ENCODE measurements at regions not wholly inside any gene's neighbourhood (a gene's known extent, or its start where the extent isn't known, plus 50 kb on each side); places are given as distances from the start of the nearest gene placed in this dataset.

GRCh38 chr4:123561525-123561924 lies 164.9 kb downstream of the SPRY1 start:
- H3K4me3 ChIP-seq (ENCODE audit: low read length in 2 of 2) = no peak overlapping the region
- CTCF ChIA-PET (ENCODE audit: partially characterized antibody) = no interaction called here

DNA sequence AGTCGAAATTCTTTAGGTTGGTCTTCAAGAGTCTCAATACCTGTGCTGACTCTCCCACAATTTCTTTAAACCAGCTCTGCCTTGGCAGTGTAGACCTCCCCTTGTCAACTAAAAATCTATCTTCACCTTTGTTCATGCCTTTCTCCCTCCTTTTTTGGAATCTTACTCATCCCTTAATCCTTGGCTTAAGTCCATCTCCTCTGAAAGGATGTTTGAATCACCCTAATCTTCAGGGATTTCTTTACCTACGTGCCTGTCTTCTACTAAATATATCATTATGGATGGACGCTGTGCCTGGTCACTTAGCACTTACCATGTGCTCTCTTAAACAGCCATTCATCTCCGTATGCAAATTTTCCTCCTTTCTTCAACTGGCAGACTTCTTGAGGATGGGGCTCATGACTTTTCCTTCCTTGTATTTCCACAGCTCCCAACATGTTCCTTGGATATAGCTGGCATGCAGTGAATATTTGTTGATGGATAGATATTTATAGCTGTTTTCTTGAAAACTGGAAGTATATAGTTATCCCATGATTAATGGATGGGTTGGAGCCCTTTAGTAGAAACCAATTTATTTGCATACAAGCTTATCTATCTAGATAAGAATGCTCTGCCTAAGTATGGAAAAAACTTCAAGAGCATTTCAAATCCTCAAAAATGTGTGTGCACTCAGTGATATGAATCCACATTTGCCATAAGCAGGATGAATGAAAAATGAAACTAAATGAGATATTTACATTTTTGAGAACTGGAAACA lies 166.6 kb downstream of the SPRY1 start:
- Histone ChIP-seq H3K9me3 (ENCODE audit: control insufficient read depth in 1 of 2, low read length in 2 of 2) (no peaks in the 10 kb centered on the region), H3K36me3 (ENCODE audit: insufficient read depth, low read length) (no peaks in the 10 kb centered on the region), H3K27ac (ENCODE audit: low read depth, low read length) (no peak overlapping the region), H3K4me3 (ENCODE audit: low read length in 2 of 2) (no peak overlapping the region), H3K4me1 (ENCODE audit: insufficient read depth, low read length) (no peaks in the 10 kb centered on the region), H3K27me3 (ENCODE audit: insufficient read depth, low read length) (no peaks in the 10 kb centered on the region)
- Mint-ChIP-seq H3K27ac (no peak overlapping the region), H3K4me1 (peaks cover 0 to 4% (median 1%) of the 10 kb centered on the region in 4 donors), H3K4me3 (no peak overlapping the region), H3K27me3 (peaks cover 0 to 4% of the 10 kb centered on the region in 2 donors), H3K36me3 (no peaks in the 10 kb centered on the region), H3K9me3 (peaks cover 0 to 5% (median 0%) of the 10 kb centered on the region in 8 donors)
- ChIA-PET CTCF (ENCODE audit: partially characterized antibody) (interaction anchor here (1.2 to 3.9 kb wide), 8 partner anchors 10 to 164 kb away, joined by 3 to 37 read pairs (median 7); no protein-coding TSS in a partner anchor), POLR2A (ENCODE audit: partially characterized antibody) (no interaction called here)
- DNase-seq = no peak
- intact Hi-C loops (cut with micrococcal nuclease) = loop anchor here (5.0 kb wide), 2 partner anchors 54 to 699 kb away; no protein-coding TSS in a partner anchor

More at GRCh38 chr4:123561525-123561924, 164.9 kb downstream of the SPRY1 start:
- POLR2A ChIA-PET (ENCODE audit: partially characterized antibody) = no interaction called here
- Mint-ChIP-seq H3K27ac (no peak overlapping the region), H3K27me3 (peaks cover 0 to 4% of the 10 kb centered on the region in 2 donors), H3K4me3 (no peak overlapping the region), H3K4me1 (peaks cover 0 to 4% (median 1%) of the 10 kb centered on the region in 4 donors), H3K36me3 (no peaks in the 10 kb centered on the region), H3K9me3 (peaks cover 0 to 2% (median 0%) of the 10 kb centered on the region in 8 donors)
- no peak for DNase-seq
- Histone ChIP-seq H3K9me3 (ENCODE audit: control insufficient read depth in 1 of 2, low read length in 2 of 2) (no peaks in the 10 kb centered on the region), H3K36me3 (ENCODE audit: insufficient read depth, low read length) (no peaks in the 10 kb centered on the region), H3K27me3 (ENCODE audit: insufficient read depth, low read length) (no peaks in the 10 kb centered on the region), H3K4me1 (ENCODE audit: insufficient read depth, low read length) (no peaks in the 10 kb centered on the region), H3K27ac (ENCODE audit: low read depth, low read length) (no peak overlapping the region)
- intact Hi-C loops (cut with micrococcal nuclease) = loop anchor here (5.0 kb wide), 2 partner anchors 56 to 701 kb away; no protein-coding TSS in a partner anchor

DNA sequence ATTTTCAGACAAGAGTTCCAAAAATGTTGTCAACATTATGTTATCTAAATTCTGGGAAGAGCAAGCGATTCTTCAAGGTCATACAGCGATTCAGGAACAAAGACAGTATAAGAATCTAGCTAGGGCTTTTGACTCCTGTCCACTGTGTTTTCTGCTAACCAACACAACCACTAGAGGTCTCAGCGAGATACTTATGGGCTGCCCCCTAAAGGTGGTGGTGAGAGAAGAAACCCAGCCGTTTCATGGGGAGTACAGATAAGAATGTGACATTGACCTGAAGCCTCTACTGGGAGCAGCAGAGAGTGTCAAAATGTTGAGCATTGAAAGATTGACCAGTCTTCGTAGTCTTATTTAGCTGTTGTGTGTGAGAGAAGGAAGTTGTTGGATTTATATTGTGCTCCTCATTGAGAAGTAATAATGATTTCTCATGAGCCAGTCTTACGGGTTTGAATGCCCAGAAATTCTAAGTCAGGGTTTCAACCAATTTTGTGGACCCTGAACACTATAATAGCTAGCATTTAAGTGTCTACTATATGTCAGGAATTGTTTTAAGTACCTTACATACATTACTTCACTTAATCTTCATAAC lies 168.3 kb downstream of the SPRY1 start:
- peaks cover 0 to 4% (median 1%) of the 10 kb centered on the region in 4 donors for H3K4me1 Mint-ChIP-seq
- H3K36me3 ChIP-seq (ENCODE audit: insufficient read depth, low read length) = no peaks in the 10 kb centered on the region
- H3K27ac ChIP-seq (ENCODE audit: low read depth, low read length) = no peak overlapping the region
- peaks cover 0 to 5% (median 0%) of the 10 kb centered on the region in 8 donors for H3K9me3 Mint-ChIP-seq
- no peaks in the 10 kb centered on the region for H3K4me1 ChIP-seq (ENCODE audit: insufficient read depth, low read length)
- no peak overlapping the region for H3K4me3 Mint-ChIP-seq
- intact Hi-C loops (cut with micrococcal nuclease) = loop anchor here (1.0 to 5.0 kb wide), 4 partner anchors 52 to 697 kb away; no protein-coding TSS in a partner anchor
- no peaks in the 10 kb centered on the region for H3K27me3 ChIP-seq (ENCODE audit: insufficient read depth, low read length)
- H3K36me3 Mint-ChIP-seq = no peaks in the 10 kb centered on the region
- no peaks in the 10 kb centered on the region for H3K9me3 ChIP-seq (ENCODE audit: control insufficient read depth in 1 of 2, low read length in 2 of 2)
- ChIA-PET CTCF (ENCODE audit: partially characterized antibody) (interaction anchor here (0.9 to 3.9 kb wide), 14 partner anchors 11 to 463 kb away, joined by 3 to 37 read pairs (median 6); no protein-coding TSS in a partner anchor), POLR2A (ENCODE audit: partially characterized antibody) (no interaction called here)
- peak in 4 of 5 donors; percentile 42 to 50 (median 45) for DNase-seq
- H3K27me3 Mint-ChIP-seq = peaks cover 0 to 4% of the 10 kb centered on the region in 2 donors
- H3K4me3 ChIP-seq (ENCODE audit: low read length in 2 of 2) = no peak overlapping the region
- H3K27ac Mint-ChIP-seq = no peak overlapping the region

DNA sequence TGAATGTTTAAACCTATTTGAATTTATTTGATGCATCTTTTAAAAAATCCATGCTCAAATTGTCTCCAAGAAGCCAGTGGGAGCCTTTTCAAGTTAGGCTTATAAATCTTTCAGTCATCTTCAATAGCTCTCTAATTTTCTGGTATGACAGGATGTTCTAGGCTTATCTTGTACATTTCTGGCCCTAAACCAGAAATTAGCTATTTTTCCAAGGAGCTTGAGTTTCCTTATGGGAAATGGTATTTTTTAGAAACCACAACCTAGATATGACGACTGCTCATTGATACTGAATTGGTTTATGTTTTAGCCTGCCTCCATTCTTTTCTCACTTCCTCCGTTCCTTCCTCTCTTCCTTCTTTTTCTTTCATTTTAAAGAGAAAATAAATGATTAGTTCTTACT lies 172.3 kb downstream of the SPRY1 start:
- H3K27me3 ChIP-seq (ENCODE audit: insufficient read depth, low read length) = no peaks in the 10 kb centered on the region
- Mint-ChIP-seq H3K36me3 (no peaks in the 10 kb centered on the region), H3K4me1 (peaks cover 0 to 4% (median 1%) of the 10 kb centered on the region in 4 donors), H3K27ac (no peak overlapping the region), H3K9me3 (peaks cover 0 to 8% (median 0%) of the 10 kb centered on the region in 8 donors), H3K27me3 (peaks cover 0 to 2% of the 10 kb centered on the region in 2 donors), H3K4me3 (no peak overlapping the region)
- ChIA-PET POLR2A (ENCODE audit: partially characterized antibody) (no interaction called here), CTCF (ENCODE audit: partially characterized antibody) (no interaction called here)
- H3K27ac ChIP-seq (ENCODE audit: low read depth, low read length) = no peak overlapping the region
- intact Hi-C loops (cut with micrococcal nuclease) = no loop called here
- DNase-seq = no peak
- no peaks in the 10 kb centered on the region for H3K4me1 ChIP-seq (ENCODE audit: insufficient read depth, low read length)
- no peaks in the 10 kb centered on the region for H3K36me3 ChIP-seq (ENCODE audit: insufficient read depth, low read length)
- H3K4me3 ChIP-seq (ENCODE audit: low read length in 2 of 2) = no peak overlapping the region
- H3K9me3 ChIP-seq (ENCODE audit: control insufficient read depth in 1 of 2, low read length in 2 of 2) = no peaks in the 10 kb centered on the region

GRCh38 chr4:123569541-123569940 lies 172.9 kb downstream of the SPRY1 start:
- Histone ChIP-seq H3K27me3 (ENCODE audit: insufficient read depth, low read length) (no peaks in the 10 kb centered on the region), H3K36me3 (ENCODE audit: insufficient read depth, low read length) (no peaks in the 10 kb centered on the region), H3K9me3 (ENCODE audit: control insufficient read depth in 1 of 2, low read length in 2 of 2) (no peaks in the 10 kb centered on the region), H3K4me3 (ENCODE audit: low read length in 2 of 2) (no peak overlapping the region), H3K27ac (ENCODE audit: low read depth, low read length) (no peak overlapping the region), H3K4me1 (ENCODE audit: insufficient read depth, low read length) (no peaks in the 10 kb centered on the region)
- CTCF ChIA-PET (ENCODE audit: partially characterized antibody) = no interaction called here
- no peak for DNase-seq
- Mint-ChIP-seq H3K27ac (no peak overlapping the region), H3K27me3 (peaks cover 0 to 2% of the 10 kb centered on the region in 2 donors), H3K36me3 (no peaks in the 10 kb centered on the region), H3K4me1 (peaks cover 0 to 4% (median 1%) of the 10 kb centered on the region in 4 donors), H3K9me3 (peaks cover 0 to 8% (median 0%) of the 10 kb centered on the region in 8 donors), H3K4me3 (no peak overlapping the region)
- intact Hi-C loops (cut with micrococcal nuclease) = no loop called here
- POLR2A ChIA-PET (ENCODE audit: partially characterized antibody) = no interaction called here

DNA sequence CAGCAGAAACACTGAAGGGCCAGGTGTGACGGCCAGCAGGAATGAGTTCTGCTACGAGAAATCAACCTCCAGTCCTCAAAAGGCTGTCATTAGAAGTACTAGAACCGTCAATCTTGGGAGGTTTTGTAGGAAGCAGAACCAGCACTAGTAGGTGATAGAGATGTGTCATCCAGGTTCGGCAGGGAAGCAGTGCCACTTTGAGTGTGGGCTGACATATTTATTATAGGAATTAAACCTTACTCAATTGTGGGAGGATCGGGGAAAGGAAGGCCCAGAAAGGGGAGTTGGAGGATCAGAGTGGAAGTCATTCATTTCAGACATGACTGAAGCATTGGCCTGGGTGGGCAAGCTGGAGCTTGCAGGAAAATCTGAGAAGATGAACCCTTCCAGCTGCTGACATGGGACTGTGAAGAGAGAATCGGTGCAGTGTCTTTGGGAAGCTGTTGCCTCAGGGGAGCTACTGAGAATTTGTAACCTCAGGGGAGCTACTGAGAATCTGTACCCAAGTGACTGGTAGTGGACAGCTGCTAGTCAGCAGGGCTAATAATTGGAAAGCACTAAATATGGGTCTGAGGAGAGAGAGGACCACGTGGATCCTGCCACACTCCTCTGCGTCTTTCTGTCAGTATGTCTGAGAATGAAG lies 177.4 kb downstream of the SPRY1 start:
- POLR2A ChIA-PET (ENCODE audit: partially characterized antibody) = no interaction called here

DNA sequence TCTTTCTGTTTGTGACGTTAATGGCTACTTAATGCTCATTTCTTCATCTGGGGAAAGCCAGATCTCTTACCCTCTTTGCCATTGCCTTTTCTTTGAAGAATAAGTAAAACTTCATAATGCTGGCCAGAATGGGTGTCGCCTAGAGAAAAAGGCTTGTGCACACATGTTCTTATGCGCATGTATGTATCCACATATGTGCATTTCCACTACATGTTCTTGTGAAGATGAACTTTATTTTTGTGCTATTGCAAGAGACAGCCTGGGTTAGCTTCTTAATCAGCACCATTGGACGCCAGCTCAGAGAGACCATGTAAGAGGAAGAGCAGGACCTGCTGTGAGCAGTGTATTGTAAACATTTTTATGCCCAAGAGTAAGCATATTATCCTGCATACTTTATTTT lies 178.7 kb downstream of the SPRY1 start:
- no peaks in the 10 kb centered on the region for H3K9me3 ChIP-seq (ENCODE audit: control insufficient read depth in 1 of 2, low read length in 2 of 2)
- Mint-ChIP-seq H3K36me3 (no peaks in the 10 kb centered on the region), H3K4me3 (no peak overlapping the region), H3K27ac (no peak overlapping the region), H3K27me3 (peaks cover 0 to 2% of the 10 kb centered on the region in 2 donors), H3K9me3 (peaks cover 0 to 12% (median 4%) of the 10 kb centered on the region in 8 donors), H3K4me1 (no peaks in the 10 kb centered on the region)
- DNase-seq = no peak
- no peaks in the 10 kb centered on the region for H3K36me3 ChIP-seq (ENCODE audit: insufficient read depth, low read length)
- POLR2A ChIA-PET (ENCODE audit: partially characterized antibody) = no interaction called here
- CTCF ChIA-PET (ENCODE audit: partially characterized antibody) = no interaction called here
- H3K27ac ChIP-seq (ENCODE audit: low read depth, low read length) = no peak overlapping the region
- intact Hi-C loops (cut with micrococcal nuclease) = no loop called here
- no peaks in the 10 kb centered on the region for H3K27me3 ChIP-seq (ENCODE audit: insufficient read depth, low read length)
- no peaks in the 10 kb centered on the region for H3K4me1 ChIP-seq (ENCODE audit: insufficient read depth, low read length)
- H3K4me3 ChIP-seq (ENCODE audit: low read length in 2 of 2) = no peak overlapping the region

More for the DNA sequence above, 177.4 kb downstream of the SPRY1 start:
- intact Hi-C loops (cut with micrococcal nuclease) = no loop called here
- Mint-ChIP-seq H3K27ac (no peak overlapping the region), H3K4me3 (no peak overlapping the region), H3K36me3 (no peaks in the 10 kb centered on the region), H3K27me3 (peaks cover 0 to 2% of the 10 kb centered on the region in 2 donors), H3K9me3 (peaks cover 0 to 3% (median 1%) of the 10 kb centered on the region in 8 donors), H3K4me1 (no peaks in the 10 kb centered on the region)
- Histone ChIP-seq H3K27ac (ENCODE audit: low read depth, low read length) (no peak overlapping the region), H3K27me3 (ENCODE audit: insufficient read depth, low read length) (no peaks in the 10 kb centered on the region), H3K4me1 (ENCODE audit: insufficient read depth, low read length) (no peaks in the 10 kb centered on the region), H3K4me3 (ENCODE audit: low read length in 2 of 2) (no peak overlapping the region), H3K36me3 (ENCODE audit: insufficient read depth, low read length) (no peaks in the 10 kb centered on the region), H3K9me3 (ENCODE audit: control insufficient read depth in 1 of 2, low read length in 2 of 2) (no peaks in the 10 kb centered on the region)
- no peak for DNase-seq
- CTCF ChIA-PET (ENCODE audit: partially characterized antibody) = no interaction called here
